GM06990 (cell line): ENCODE measurements at regions not wholly inside any gene's neighbourhood (a gene's known extent, or its start where the extent isn't known, plus 50 kb on each side); places are given as distances from the start of the nearest gene placed in this dataset.

Experiments
- DNase-seq: peaks from one replicate; pipeline ENCODE4 v3.0.0-alpha.2; 2011; ENCODE audit not compliant: insufficient read length; ENCODE audit errors: extremely low read depth
- H3K27me3 ChIP-seq: replicated peaks from 2 replicates; pipeline ENCODE4 v1.6.0; 2011; ENCODE audit warnings: low read length; ENCODE audit not compliant: control insufficient read depth, insufficient read depth
- H3K36me3 ChIP-seq: 2 replicates; pipeline ENCODE4 v1.5.1; 2011; ENCODE audit warnings: low read length; ENCODE audit not compliant: control insufficient read depth, insufficient read depth
- H3K4me3 ChIP-seq: replicated peaks from 2 replicates; pipeline ENCODE4 v1.5.1; 2011; ENCODE audit warnings: low read depth, mild to moderate bottlenecking, control low read depth, low read length
- TF ChIP-seq, protein P1 (sequence below): IDR thresholded peaks from 2 replicates; pipeline ENCODE4 v1.5.1; 2011; ENCODE audit warnings: low read length, control low read depth, mild to moderate bottlenecking, inconsistent platforms; ENCODE audit not compliant: insufficient read depth, poor library complexity, severe bottlenecking

DNA sequence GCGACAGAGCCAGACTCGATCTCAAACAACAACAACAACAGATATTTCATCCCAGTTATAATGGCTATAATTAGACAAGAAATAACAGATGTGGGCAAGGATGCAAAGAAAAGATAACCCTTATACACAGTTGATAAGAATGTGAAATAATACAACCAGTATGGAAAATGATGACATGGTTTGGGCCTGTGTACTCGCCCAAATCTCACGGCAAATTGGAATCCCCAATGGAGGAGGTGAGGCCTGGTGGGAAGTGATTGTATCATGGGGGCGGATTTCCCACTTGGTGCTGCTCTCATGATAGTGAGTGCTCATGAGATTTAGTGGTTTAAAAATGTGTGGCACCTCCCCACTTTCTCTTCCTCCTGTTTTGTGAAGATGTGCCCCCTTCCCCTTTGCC is 104.1 kb downstream of the C11orf87 start:
- no peak for DNase-seq
- TF ChIP-seq, protein P1, sequence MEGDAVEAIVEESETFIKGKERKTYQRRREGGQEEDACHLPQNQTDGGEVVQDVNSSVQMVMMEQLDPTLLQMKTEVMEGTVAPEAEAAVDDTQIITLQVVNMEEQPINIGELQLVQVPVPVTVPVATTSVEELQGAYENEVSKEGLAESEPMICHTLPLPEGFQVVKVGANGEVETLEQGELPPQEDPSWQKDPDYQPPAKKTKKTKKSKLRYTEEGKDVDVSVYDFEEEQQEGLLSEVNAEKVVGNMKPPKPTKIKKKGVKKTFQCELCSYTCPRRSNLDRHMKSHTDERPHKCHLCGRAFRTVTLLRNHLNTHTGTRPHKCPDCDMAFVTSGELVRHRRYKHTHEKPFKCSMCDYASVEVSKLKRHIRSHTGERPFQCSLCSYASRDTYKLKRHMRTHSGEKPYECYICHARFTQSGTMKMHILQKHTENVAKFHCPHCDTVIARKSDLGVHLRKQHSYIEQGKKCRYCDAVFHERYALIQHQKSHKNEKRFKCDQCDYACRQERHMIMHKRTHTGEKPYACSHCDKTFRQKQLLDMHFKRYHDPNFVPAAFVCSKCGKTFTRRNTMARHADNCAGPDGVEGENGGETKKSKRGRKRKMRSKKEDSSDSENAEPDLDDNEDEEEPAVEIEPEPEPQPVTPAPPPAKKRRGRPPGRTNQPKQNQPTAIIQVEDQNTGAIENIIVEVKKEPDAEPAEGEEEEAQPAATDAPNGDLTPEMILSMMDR = no peak
- H3K4me3 ChIP-seq = no peak overlapping the region
- no peaks in the 10 kb centered on the region for H3K27me3 ChIP-seq
- H3K36me3 ChIP-seq = no peaks in the 10 kb centered on the region

DNA sequence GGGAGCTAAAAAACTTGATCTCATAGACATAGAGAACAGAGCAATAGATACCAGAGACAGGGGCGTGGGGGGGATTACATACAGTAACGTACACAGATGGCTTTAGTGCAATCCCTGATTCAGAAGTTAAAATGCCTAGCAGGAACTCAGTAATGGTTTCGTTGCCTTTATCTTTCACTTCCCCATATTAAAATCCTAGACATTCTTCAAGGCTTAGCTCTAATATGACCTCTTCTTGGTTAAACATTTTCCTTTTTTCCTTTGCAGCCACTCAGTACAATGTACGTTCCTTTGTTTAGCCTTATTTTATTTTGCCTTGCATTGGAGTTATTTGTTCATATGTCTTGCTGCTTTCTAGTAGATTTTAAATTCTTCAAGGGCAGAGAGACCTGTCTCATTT is 104.9 kb downstream of the C11orf87 start:
- no peak overlapping the region for H3K4me3 ChIP-seq
- H3K36me3 ChIP-seq = no peaks in the 10 kb centered on the region
- TF ChIP-seq, protein P1 = no peak
- no peak for DNase-seq
- no peaks in the 10 kb centered on the region for H3K27me3 ChIP-seq

GRCh38 chr11:109527496-109527895 is 105.5 kb downstream of the C11orf87 start:
- TF ChIP-seq, protein P1 = no peak
- H3K4me3 ChIP-seq = no peak overlapping the region
- H3K36me3 ChIP-seq = no peaks in the 10 kb centered on the region
- H3K27me3 ChIP-seq = no peaks in the 10 kb centered on the region
- DNase-seq = no peak

GRCh38 chr11:109547356-109548027 is 125.5 kb downstream of the C11orf87 start:
- DNase-seq = no peak
- Histone ChIP-seq H3K4me3 (no peak overlapping the region), H3K27me3 (no peaks in the 10 kb centered on the region), H3K36me3 (no peaks in the 10 kb centered on the region)
- TF ChIP-seq, protein P1 = no peak

DNA sequence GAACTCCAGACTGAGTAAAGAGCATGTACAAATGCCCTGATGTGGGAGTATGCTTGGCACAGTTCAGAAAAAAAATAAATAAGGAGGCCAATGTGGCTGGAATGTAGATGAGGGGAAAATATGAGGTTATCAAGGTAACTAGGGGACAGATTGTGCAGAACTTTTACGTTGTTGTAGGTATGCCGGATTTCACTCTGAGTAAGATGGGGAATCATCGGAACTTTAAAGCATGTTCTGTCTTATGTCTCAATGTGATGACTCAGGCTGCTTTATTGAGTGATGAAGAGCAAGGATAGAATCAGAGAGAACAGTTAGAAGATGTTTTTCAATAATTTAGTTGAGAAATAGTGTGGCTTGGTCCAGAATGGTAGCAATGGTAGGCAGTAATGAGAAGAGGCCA is 130.4 kb downstream of the C11orf87 start:
- H3K4me3 ChIP-seq = no peak overlapping the region
- TF ChIP-seq, protein P1 = no peak
- H3K36me3 ChIP-seq = no peaks in the 10 kb centered on the region
- no peak for DNase-seq
- no peaks in the 10 kb centered on the region for H3K27me3 ChIP-seq

DNA sequence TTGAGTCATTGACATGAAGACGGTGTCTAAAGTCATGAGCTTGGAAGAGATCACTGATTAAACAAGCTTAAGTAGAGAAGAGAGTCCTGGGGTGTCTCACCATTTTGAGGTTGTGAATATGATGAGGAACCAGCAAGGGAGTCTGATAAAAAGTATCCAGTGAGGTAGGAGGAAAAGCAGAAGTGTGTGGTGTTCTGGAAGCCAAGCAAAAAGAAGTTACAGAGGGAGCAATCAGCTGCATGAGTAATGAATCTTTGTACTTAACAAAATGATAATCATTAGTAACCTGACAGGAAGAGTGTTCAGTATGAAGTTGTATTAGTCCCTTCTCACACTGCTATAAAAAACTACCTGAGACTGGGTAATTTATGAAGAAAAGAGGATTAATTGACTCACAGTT is 131.3 kb downstream of the C11orf87 start:
- Histone ChIP-seq H3K4me3 (no peak overlapping the region), H3K36me3 (no peaks in the 10 kb centered on the region), H3K27me3 (no peaks in the 10 kb centered on the region)
- DNase-seq = no peak
- TF ChIP-seq, protein P1 = no peak
